ENCODE measurements at regions not wholly inside any gene's neighbourhood (a gene's known extent, or its start where the extent isn't known, plus 50 kb on each side); places are given as distances from the start of the nearest gene placed in this dataset.
"Not testable (repeated sequence)": the region's sequence is repeated elsewhere in the genome, so short reads cannot be mapped to it uniquely, and the experiment has no call there.

- not testable (repeated sequence) for H3K36me3 ChIP-seq (ENCODE audit: control insufficient read depth, insufficient read depth, low read length); H3K27ac ChIP-seq (ENCODE audit: low read depth, low read length); H3K4me1 ChIP-seq (ENCODE audit: control insufficient read depth, insufficient read depth, low read length); H3K9me3 ChIP-seq (ENCODE audit: control insufficient read depth, insufficient read depth, low read length); H3K9ac ChIP-seq (ENCODE audit: low read depth, low read length); H3K27me3 ChIP-seq (ENCODE audit: control insufficient read depth, insufficient read depth, low read length); H3K4me3 ChIP-seq (ENCODE audit: low read depth, low read length)
These were observed 914.7 kb downstream of the AMY1C start for GRCh38 chr1:104664374-104664773.

- Histone ChIP-seq H3K9ac (ENCODE audit: low read depth, low read length) (no peak overlapping the region), H3K4me1 (ENCODE audit: control insufficient read depth, insufficient read depth, low read length) (no peaks in the 10 kb centered on the region), H3K36me3 (ENCODE audit: control insufficient read depth, insufficient read depth, low read length) (no peaks in the 10 kb centered on the region), H3K27me3 (ENCODE audit: control insufficient read depth, insufficient read depth, low read length) (no peaks in the 10 kb centered on the region), H3K27ac (ENCODE audit: low read depth, low read length) (no peak overlapping the region), H3K9me3 (ENCODE audit: control insufficient read depth, insufficient read depth, low read length) (no peaks in the 10 kb centered on the region), H3K4me3 (ENCODE audit: low read depth, low read length) (no peak overlapping the region)
These were observed 915.6 kb downstream of the AMY1C start for GRCh38 chr1:104665300-104665699.

- H3K9ac ChIP-seq (ENCODE audit: low read depth, low read length), result no peak overlapping the region
- no peak overlapping the region for H3K27ac ChIP-seq (ENCODE audit: low read depth, low read length)
- no peaks in the 10 kb centered on the region for H3K9me3 ChIP-seq (ENCODE audit: control insufficient read depth, insufficient read depth, low read length)
- H3K4me3 ChIP-seq (ENCODE audit: low read depth, low read length), result no peak overlapping the region
- no peaks in the 10 kb centered on the region for H3K27me3 ChIP-seq (ENCODE audit: control insufficient read depth, insufficient read depth, low read length)
- H3K36me3 ChIP-seq (ENCODE audit: control insufficient read depth, insufficient read depth, low read length), result no peaks in the 10 kb centered on the region
- no peaks in the 10 kb centered on the region for H3K4me1 ChIP-seq (ENCODE audit: control insufficient read depth, insufficient read depth, low read length)
These were observed 922.1 kb downstream of the AMY1C start for GRCh38 chr1:104671684-104672353.

GRCh38 chr1:104699433-104699832 is 949.7 kb downstream of the AMY1C start:
- H3K36me3 ChIP-seq (ENCODE audit: control insufficient read depth, insufficient read depth, low read length), result no peaks in the 10 kb centered on the region

GRCh38 chr1:104702731-104703130 is 953.0 kb downstream of the AMY1C start:
- H3K9ac ChIP-seq (ENCODE audit: low read depth, low read length), result no peak overlapping the region
- no peak overlapping the region for H3K4me3 ChIP-seq (ENCODE audit: low read depth, low read length)
- H3K27me3 ChIP-seq (ENCODE audit: control insufficient read depth, insufficient read depth, low read length), result no peaks in the 10 kb centered on the region

More at GRCh38 chr1:104699433-104699832, 949.7 kb downstream of the AMY1C start:
- Histone ChIP-seq H3K4me1 (ENCODE audit: control insufficient read depth, insufficient read depth, low read length) (peaks cover 5% of the 10 kb centered on the region; the same call in 1 of the 2 replicates), H3K27me3 (ENCODE audit: control insufficient read depth, insufficient read depth, low read length) (no peaks in the 10 kb centered on the region), H3K4me3 (ENCODE audit: low read depth, low read length) (no peak overlapping the region), H3K9ac (ENCODE audit: low read depth, low read length) (no peak overlapping the region), H3K9me3 (ENCODE audit: control insufficient read depth, insufficient read depth, low read length) (no peaks in the 10 kb centered on the region), H3K27ac (ENCODE audit: low read depth, low read length) (no peak overlapping the region)

GRCh38 chr1:104706631-104707147 is 957.0 kb downstream of the AMY1C start:
- Histone ChIP-seq H3K9me3 (ENCODE audit: control insufficient read depth, insufficient read depth, low read length) (0 out of 2 replicates have a peak, but pooled peaks cover 2% of the 10 kb centered on the region), H3K4me1 (ENCODE audit: control insufficient read depth, insufficient read depth, low read length) (no peaks in the 10 kb centered on the region), H3K4me3 (ENCODE audit: low read depth, low read length) (no peak overlapping the region), H3K27ac (ENCODE audit: low read depth, low read length) (no peak overlapping the region), H3K27me3 (ENCODE audit: control insufficient read depth, insufficient read depth, low read length) (no peaks in the 10 kb centered on the region), H3K9ac (ENCODE audit: low read depth, low read length) (no peak overlapping the region), H3K36me3 (ENCODE audit: control insufficient read depth, insufficient read depth, low read length) (no peaks in the 10 kb centered on the region)

More at GRCh38 chr1:104702731-104703130, 953.0 kb downstream of the AMY1C start:
- H3K36me3 ChIP-seq (ENCODE audit: control insufficient read depth, insufficient read depth, low read length), result no peaks in the 10 kb centered on the region
- H3K4me1 ChIP-seq (ENCODE audit: control insufficient read depth, insufficient read depth, low read length), result no peaks in the 10 kb centered on the region
- no peak overlapping the region for H3K27ac ChIP-seq (ENCODE audit: low read depth, low read length)
- H3K9me3 ChIP-seq (ENCODE audit: control insufficient read depth, insufficient read depth, low read length), result 0 out of 2 replicates have a peak, but pooled peaks cover 2% of the 10 kb centered on the region

- Histone ChIP-seq H3K4me3 (ENCODE audit: low read depth, low read length) (no peak overlapping the region), H3K36me3 (ENCODE audit: control insufficient read depth, insufficient read depth, low read length) (no peaks in the 10 kb centered on the region), H3K27ac (ENCODE audit: low read depth, low read length) (no peak overlapping the region), H3K4me1 (ENCODE audit: control insufficient read depth, insufficient read depth, low read length) (no peaks in the 10 kb centered on the region), H3K27me3 (ENCODE audit: control insufficient read depth, insufficient read depth, low read length) (no peaks in the 10 kb centered on the region), H3K9ac (ENCODE audit: low read depth, low read length) (no peak overlapping the region), H3K9me3 (ENCODE audit: control insufficient read depth, insufficient read depth, low read length) (no peaks in the 10 kb centered on the region)
These were observed 969.1 kb downstream of the AMY1C start for GRCh38 chr1:104718752-104719151.

- Histone ChIP-seq H3K36me3 (ENCODE audit: control insufficient read depth, insufficient read depth, low read length) (no peaks in the 10 kb centered on the region), H3K27me3 (ENCODE audit: control insufficient read depth, insufficient read depth, low read length) (no peaks in the 10 kb centered on the region), H3K9me3 (ENCODE audit: control insufficient read depth, insufficient read depth, low read length) (no peaks in the 10 kb centered on the region), H3K4me1 (ENCODE audit: control insufficient read depth, insufficient read depth, low read length) (no peaks in the 10 kb centered on the region), H3K9ac (ENCODE audit: low read depth, low read length) (no peak overlapping the region), H3K4me3 (ENCODE audit: low read depth, low read length) (no peak overlapping the region), H3K27ac (ENCODE audit: low read depth, low read length) (no peak overlapping the region)
These were observed 971.0 kb downstream of the AMY1C start for GRCh38 chr1:104720741-104721140.

GRCh38 chr1:104726917-104727316 is 977.2 kb downstream of the AMY1C start:
- no peaks in the 10 kb centered on the region for H3K36me3 ChIP-seq (ENCODE audit: control insufficient read depth, insufficient read depth, low read length)
- H3K9me3 ChIP-seq (ENCODE audit: control insufficient read depth, insufficient read depth, low read length), result no peaks in the 10 kb centered on the region
- H3K27me3 ChIP-seq (ENCODE audit: control insufficient read depth, insufficient read depth, low read length), result no peaks in the 10 kb centered on the region
- H3K4me1 ChIP-seq (ENCODE audit: control insufficient read depth, insufficient read depth, low read length), result no peaks in the 10 kb centered on the region
- H3K9ac ChIP-seq (ENCODE audit: low read depth, low read length), result no peak overlapping the region
- no peak overlapping the region for H3K4me3 ChIP-seq (ENCODE audit: low read depth, low read length)
- no peak overlapping the region for H3K27ac ChIP-seq (ENCODE audit: low read depth, low read length)

- no peak overlapping the region for H3K4me3 ChIP-seq (ENCODE audit: low read depth, low read length)
- H3K27me3 ChIP-seq (ENCODE audit: control insufficient read depth, insufficient read depth, low read length), result no peaks in the 10 kb centered on the region
- H3K9me3 ChIP-seq (ENCODE audit: control insufficient read depth, insufficient read depth, low read length), result no peaks in the 10 kb centered on the region
- H3K36me3 ChIP-seq (ENCODE audit: control insufficient read depth, insufficient read depth, low read length), result no peaks in the 10 kb centered on the region
- H3K9ac ChIP-seq (ENCODE audit: low read depth, low read length), result no peak overlapping the region
- no peaks in the 10 kb centered on the region for H3K4me1 ChIP-seq (ENCODE audit: control insufficient read depth, insufficient read depth, low read length)
- H3K27ac ChIP-seq (ENCODE audit: low read depth, low read length), result no peak overlapping the region
These were observed 984.2 kb downstream of the AMY1C start for GRCh38 chr1:104733866-104734265.

- Histone ChIP-seq H3K36me3 (ENCODE audit: control insufficient read depth, insufficient read depth, low read length) (no peaks in the 10 kb centered on the region), H3K4me1 (ENCODE audit: control insufficient read depth, insufficient read depth, low read length) (no peaks in the 10 kb centered on the region), H3K27me3 (ENCODE audit: control insufficient read depth, insufficient read depth, low read length) (no peaks in the 10 kb centered on the region), H3K9ac (ENCODE audit: low read depth, low read length) (no peak overlapping the region), H3K27ac (ENCODE audit: low read depth, low read length) (no peak overlapping the region), H3K4me3 (ENCODE audit: low read depth, low read length) (no peak overlapping the region), H3K9me3 (ENCODE audit: control insufficient read depth, insufficient read depth, low read length) (no peaks in the 10 kb centered on the region)
These were observed 996.2 kb downstream of the AMY1C start for GRCh38 chr1:104745875-104746274.
